Gastrocnemius medialis (tissue), 4 donors: ENCODE measurements at regions not wholly inside any gene's neighbourhood (a gene's known extent, or its start where the extent isn't known, plus 50 kb on each side); places are given as distances from the start of the nearest gene placed in this dataset.

Experiments
- ATAC-seq, 2 donors: fragments of 150-250 bp; one replicate each; pipeline ENCODE4 v1.9.1; 2016
- DNase-seq, 2 donors: peaks; one replicate each; pipeline ENCODE4 v3.0.0-alpha.2; 2019
- H3K27ac ChIP-seq, 4 donors: fragments of 200-600 bp; sonication (generic); 1 replicate in 1 of 4; 2 replicates in 3 of 4; pipeline ENCODE4 v1.5.1; 2016 to 2018; ENCODE audit warnings: mild to moderate bottlenecking in 2 of 4, moderate library complexity in 1 of 4
- H3K27me3 ChIP-seq, 3 donors: fragments of 200-600 bp; sonication (generic) in 2 of 3; 1 replicate in 1 of 3; 2 replicates in 2 of 3; pipeline versions ENCODE4 v1.5.1 to v1.6.0; 2016 to 2019; ENCODE audit warnings: mild to moderate bottlenecking in 1 of 3, moderate library complexity in 1 of 3
- H3K36me3 ChIP-seq, 2 donors: fragments of 200-600 bp; sonication (generic) in 1 of 2; one replicate each; pipeline ENCODE4 v1.5.1; 2017 to 2018
- H3K4me1 ChIP-seq, 2 donors: fragments of 200-600 bp; sonication (generic) in 1 of 2; one replicate each; pipeline ENCODE4 v1.5.1; 2016 to 2017; ENCODE audit warnings: mild to moderate bottlenecking in 2 of 2
- H3K4me3 ChIP-seq, 4 donors: fragments of 200-600 bp; sonication (generic) in 3 of 4; 1 replicate in 1 of 4; 2 replicates in 3 of 4; pipeline ENCODE4 v1.5.1; 2016 to 2019; ENCODE audit warnings: mild to moderate bottlenecking in 2 of 4
- H3K9me3 ChIP-seq, 3 donors: fragments of 200-600 bp; sonication (generic) in 2 of 3; 1 replicate in 1 of 3; 2 replicates in 2 of 3; pipeline ENCODE4 v1.5.1; 2016 to 2019
- POLR2A ChIP-seq, 2 donors: fragments of 450-650 bp; IDR thresholded peaks; one replicate each; pipeline ENCODE4 v1.6.1; 2017; ENCODE audit warnings: antibody characterized with exemption in 2 of 2, mild to moderate bottlenecking in 2 of 2, moderate library complexity in 2 of 2
- in situ Hi-C, 4 donors: fragments of 200-750 bp; cut with MboI; loops; one replicate each; pipeline versions ENCODE4 v1.15.0 to v1.8.0; 2017; ENCODE audit warnings: low sequenced_read_pairs in 4 of 4
- intact Hi-C: fragments of 100-400 bp; cut with DNase I; formaldehyde crosslinking; loops from one replicate; pipeline ENCODE4 v1.15.1; 2023; ENCODE audit warnings: low total_unique reads
- TF ChIP-seq, protein P1 (sequence below), 5 experiments: fragments of 450-650 bp in 3 of 5; fragments of 200-600 bp in 2 of 5; sonication (generic) in 2 of 5; IDR thresholded peaks in 4 of 5; conservative IDR thresholded peaks in 1 of 5; 1 replicate in 4 of 5; 2 replicates in 1 of 5; pipeline ENCODE4 v1.5.1; 2016 to 2019; ENCODE audit warnings: antibody characterized with exemption in 5 of 5, mild to moderate bottlenecking in 3 of 5, moderate library complexity in 3 of 5

DNA sequence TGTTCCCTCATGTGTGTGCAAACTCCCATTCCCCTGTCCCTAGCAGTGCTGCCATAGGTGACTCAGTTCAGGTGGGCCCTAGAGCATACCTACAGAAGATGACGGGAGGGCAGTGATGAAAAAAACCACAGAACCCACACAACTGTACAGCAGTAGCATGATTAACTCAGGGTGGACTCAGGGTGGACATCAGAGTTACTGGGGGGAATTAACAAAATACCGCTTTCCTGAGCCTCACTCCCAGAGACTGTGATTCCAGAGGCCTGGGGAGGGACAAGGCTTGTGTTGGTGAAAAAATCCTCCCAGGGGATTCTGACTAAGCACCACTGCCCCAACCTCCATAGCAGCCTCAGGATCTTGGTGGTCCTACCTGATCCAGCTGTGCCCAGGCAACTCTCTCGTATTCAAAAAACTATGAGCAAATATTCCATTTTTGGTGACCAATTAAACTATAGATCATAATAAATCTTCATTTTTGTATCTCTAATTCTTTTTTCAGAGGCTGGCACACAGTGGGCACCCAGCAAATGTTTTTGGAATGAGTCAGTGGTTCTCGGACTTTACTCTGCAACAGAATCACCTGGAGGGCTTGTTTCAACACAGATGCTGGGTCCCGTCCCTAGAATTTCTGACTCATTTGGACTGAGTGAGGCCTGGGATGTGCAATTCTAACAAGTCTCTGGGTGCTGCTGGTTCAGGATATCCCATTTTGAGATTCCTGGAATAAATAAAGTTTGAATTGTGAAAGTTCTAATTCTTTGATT, 84.1 kb upstream of the NABP1 start:
- Histone ChIP-seq H3K27me3 (no peaks in the 10 kb centered on the region), H3K27ac (no peak overlapping the region), H3K4me3 (no peak overlapping the region), H3K36me3 (no peaks in the 10 kb centered on the region), H3K9me3 (no peaks in the 10 kb centered on the region), H3K4me1 (no peaks in the 10 kb centered on the region)
- TF ChIP-seq, protein P1, sequence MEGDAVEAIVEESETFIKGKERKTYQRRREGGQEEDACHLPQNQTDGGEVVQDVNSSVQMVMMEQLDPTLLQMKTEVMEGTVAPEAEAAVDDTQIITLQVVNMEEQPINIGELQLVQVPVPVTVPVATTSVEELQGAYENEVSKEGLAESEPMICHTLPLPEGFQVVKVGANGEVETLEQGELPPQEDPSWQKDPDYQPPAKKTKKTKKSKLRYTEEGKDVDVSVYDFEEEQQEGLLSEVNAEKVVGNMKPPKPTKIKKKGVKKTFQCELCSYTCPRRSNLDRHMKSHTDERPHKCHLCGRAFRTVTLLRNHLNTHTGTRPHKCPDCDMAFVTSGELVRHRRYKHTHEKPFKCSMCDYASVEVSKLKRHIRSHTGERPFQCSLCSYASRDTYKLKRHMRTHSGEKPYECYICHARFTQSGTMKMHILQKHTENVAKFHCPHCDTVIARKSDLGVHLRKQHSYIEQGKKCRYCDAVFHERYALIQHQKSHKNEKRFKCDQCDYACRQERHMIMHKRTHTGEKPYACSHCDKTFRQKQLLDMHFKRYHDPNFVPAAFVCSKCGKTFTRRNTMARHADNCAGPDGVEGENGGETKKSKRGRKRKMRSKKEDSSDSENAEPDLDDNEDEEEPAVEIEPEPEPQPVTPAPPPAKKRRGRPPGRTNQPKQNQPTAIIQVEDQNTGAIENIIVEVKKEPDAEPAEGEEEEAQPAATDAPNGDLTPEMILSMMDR (IDR thresholded peaks at IDR 0.05 in 4 of 5, conservative IDR thresholded peaks at IDR 0.05 in 1 of 5) = no peak
- TF ChIP-seq POLR2A (IDR thresholded peaks at IDR 0.05) = no peak
- intact Hi-C loops = no loop called here
- no peak for DNase-seq
- no peak for ATAC-seq
- in situ Hi-C loops = no loop called here

- TF ChIP-seq, protein P1 (IDR thresholded peaks at IDR 0.05 in 4 of 5, conservative IDR thresholded peaks at IDR 0.05 in 1 of 5) = no peak
- TF ChIP-seq POLR2A (IDR thresholded peaks at IDR 0.05) = no peak
- Histone ChIP-seq H3K4me3 (no peak overlapping the region), H3K27me3 (no peaks in the 10 kb centered on the region), H3K27ac (no peak overlapping the region), H3K9me3 (no peaks in the 10 kb centered on the region), H3K4me1 (no peaks in the 10 kb centered on the region), H3K36me3 (no peaks in the 10 kb centered on the region)
- in situ Hi-C loops = no loop called here
- no peak for DNase-seq
- no peak for ATAC-seq
- intact Hi-C loops = no loop called here
These were observed 80.7 kb upstream of the NABP1 start for GRCh38 chr2:191597186-191597751.

GRCh38 chr2:191598296-191598695, 79.6 kb upstream of the NABP1 start:
- in situ Hi-C loops = no loop called here
- no peaks in the 10 kb centered on the region for H3K9me3 ChIP-seq
- DNase-seq (no peak), ATAC-seq (no peak)
- no peaks in the 10 kb centered on the region for H3K4me1 ChIP-seq
- intact Hi-C loops = no loop called here
- H3K36me3 ChIP-seq = no peaks in the 10 kb centered on the region
- TF ChIP-seq, protein P1 (IDR thresholded peaks at IDR 0.05 in 4 of 5, conservative IDR thresholded peaks at IDR 0.05 in 1 of 5) = no peak
- TF ChIP-seq POLR2A (IDR thresholded peaks at IDR 0.05) = no peak
- H3K4me3 ChIP-seq = no peak overlapping the region
- H3K27ac ChIP-seq = no peak overlapping the region
- H3K27me3 ChIP-seq = no peaks in the 10 kb centered on the region

DNA sequence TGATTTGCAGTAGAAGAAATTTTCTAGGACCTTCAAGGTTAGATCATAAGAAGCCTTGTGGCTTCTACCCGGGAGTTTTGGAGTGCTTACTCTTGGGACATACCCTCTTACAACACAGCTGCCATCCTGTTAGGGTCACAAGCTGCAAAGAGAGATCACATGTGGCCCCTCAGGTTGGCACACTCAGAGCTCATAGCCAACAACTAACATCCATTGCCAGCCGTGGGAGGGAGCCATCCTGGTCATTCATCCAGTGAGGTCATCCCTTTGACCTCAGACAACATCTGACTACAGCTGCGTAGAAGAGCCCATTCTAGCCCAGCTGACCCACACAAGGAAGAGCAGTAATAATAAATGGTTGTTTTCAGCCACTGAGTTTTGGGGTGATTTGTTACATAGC, 76.9 kb upstream of the NABP1 start:
- H3K27ac ChIP-seq = no peak overlapping the region
- no peak overlapping the region for H3K4me3 ChIP-seq
- ATAC-seq (no peak), DNase-seq (no peak)
- H3K27me3 ChIP-seq = no peaks in the 10 kb centered on the region
- H3K36me3 ChIP-seq = no peaks in the 10 kb centered on the region
- in situ Hi-C loops = no loop called here
- intact Hi-C loops = no loop called here
- no peak for TF ChIP-seq POLR2A (IDR thresholded peaks at IDR 0.05)
- TF ChIP-seq, protein P1 (IDR thresholded peaks at IDR 0.05 in 4 of 5, conservative IDR thresholded peaks at IDR 0.05 in 1 of 5) = no peak
- no peaks in the 10 kb centered on the region for H3K4me1 ChIP-seq
- H3K9me3 ChIP-seq = no peaks in the 10 kb centered on the region
